HG02610 (cell line): ENCODE measurements at regions not wholly inside any gene's neighbourhood (a gene's known extent, or its start where the extent isn't known, plus 50 kb on each side); places are given as distances from the start of the nearest gene placed in this dataset.
"Not testable (repeated sequence)": the region's sequence is repeated elsewhere in the genome, so short reads cannot be mapped to it uniquely, and the experiment has no call there.

Experiments
- ATAC-seq: cut with Tn5 transposase; IDR thresholded peaks from one replicate; pipeline ENCODE4 v1.9.1; 2021; ENCODE audit warnings: mild to moderate bottlenecking, moderate library complexity; ENCODE audit not compliant: unreplicated experiment

DNA sequence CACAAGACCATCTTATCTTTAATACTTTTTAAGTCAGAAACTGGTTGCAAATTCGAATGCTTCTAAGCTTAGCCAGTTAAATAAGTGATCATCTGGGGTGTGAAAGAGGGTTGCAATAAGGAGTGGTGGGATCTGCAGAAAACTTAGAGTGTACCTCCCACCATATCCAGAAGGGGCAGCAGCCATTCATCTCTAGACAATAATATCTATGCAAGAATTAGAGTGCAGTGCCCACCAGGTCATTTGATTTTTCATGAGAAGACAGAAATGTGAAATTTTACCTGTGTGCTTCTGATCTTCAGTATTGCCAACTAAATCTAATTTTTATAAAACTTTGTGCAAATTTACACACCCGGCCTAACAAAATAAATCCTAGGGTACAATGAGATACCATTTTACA lies 127.2 kb upstream of the SP4 start:
- ATAC-seq = no peak

DNA sequence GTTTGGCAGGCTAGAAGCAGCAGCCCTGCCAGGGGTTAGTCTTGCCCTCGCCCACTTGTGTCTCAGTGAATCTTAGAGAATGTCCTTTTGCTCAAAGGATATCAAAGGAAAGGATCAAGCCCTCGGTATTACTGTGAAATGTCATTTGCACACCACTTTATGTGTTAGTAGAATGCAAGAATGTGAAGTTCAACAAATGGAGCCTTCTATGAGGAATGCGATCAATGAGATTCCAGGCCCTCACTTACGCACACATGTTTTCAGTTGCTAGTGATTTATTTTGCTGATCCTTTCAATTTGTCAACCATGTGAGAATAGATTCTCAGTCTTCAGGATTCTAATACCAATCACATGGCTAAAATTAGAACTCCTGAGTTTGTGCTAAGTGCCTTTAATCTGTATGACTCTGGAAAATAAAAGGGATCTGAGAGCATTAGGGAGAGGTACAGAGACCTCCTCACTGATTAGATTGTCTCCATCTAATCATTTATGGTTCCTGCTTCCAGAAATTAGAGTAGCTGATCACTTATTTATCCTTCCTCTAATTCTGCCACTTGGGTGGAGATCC lies 123.0 kb upstream of the SP4 start:
- no peak for ATAC-seq

DNA sequence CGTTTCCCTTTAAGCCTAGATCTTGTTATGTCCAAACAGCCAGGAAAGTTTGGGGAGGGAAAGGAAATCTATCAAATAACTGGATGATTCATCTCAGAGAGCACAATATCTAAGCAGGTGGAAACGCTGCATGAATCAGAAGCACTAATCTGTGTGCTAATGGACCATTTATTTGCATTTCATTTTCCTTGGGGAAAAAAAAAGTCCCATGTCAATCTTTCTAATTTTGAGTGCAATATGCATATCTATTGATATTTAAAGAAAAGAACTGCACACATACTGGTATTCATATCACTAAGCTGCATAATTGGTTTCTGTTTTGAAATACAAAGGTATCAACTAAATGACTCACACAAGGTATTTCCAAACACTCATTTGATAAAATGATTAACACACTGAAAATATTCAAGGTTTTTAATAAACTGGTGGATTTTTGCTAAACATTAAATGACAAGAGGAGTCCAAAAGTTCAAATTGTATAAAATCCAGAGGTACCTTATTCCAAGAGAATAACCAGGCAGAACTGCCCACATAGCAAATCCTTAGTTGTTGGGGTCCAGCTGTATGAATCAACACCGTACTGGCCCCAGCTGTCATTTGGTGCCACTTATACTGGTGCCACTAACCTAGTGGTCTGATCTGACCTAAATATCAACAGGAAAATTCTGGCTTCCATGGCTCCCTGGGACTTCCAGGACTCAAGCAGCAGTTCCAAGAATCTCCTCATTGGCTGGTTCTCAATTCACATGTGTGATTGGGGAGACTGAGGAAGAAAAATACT lies 122.2 kb upstream of the SP4 start:
- peak; percentile 76 for ATAC-seq

DNA sequence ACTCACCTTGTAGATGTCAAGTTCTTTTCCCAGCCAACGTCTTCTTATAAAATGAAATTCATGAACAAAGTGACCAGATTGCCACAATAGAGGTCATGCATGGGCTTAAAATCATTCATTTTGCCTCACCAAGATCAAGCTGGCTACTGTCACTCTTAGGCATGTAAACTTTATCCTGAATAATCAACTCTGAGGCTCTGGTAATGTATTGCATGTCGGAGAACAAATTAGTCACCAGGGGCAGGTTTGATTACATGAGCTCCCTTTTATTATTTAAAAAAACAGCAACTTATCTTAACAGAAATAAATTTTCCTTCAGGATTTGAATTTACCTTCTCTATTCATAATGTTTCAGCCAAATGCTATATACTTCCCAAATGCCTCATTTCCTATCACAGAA lies 112.9 kb upstream of the SP4 start:
- no peak for ATAC-seq

DNA sequence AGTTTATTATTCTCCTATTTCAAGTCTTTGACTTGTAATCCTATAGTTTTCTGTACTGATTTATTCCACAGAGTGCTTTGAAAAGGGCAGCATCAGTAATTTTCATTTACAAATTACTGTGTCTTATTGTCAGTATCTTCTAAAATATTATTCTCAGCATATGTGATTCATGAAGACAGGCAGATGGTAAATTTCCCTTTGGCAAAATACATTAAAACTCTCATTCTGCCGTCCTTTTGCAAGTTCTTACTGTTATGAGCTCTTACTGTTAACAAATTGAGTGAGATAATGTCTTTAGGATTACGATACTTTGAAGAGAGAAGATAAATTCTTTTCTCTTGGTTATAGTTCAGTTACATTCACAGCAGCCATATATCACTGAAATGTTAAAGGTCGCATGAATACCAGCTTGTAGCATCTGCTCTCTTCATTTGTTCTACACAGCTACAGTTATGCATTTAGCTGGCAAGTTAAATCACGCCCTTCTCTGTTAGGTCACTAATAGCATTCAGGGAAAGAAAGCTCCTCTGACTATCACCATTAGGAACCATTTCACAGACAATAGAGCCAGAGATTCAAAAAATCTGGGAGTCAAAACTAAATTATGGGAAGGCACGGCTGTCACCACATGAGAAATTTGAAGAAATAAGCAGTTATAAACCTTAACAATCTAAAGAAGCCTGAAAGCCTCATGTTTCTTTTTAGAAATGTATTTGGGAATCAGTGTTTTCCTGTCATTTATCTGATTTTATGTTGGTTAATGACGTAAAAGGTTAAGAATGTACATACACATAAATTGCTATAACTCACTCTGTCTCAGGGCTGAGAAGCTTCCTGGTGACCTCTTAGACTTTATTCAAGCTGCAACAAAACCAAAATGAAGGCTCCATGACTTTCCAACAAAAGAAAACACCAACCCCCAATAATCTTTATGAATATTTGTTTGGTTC lies 109.6 kb upstream of the SP4 start:
- ATAC-seq = no peak

DNA sequence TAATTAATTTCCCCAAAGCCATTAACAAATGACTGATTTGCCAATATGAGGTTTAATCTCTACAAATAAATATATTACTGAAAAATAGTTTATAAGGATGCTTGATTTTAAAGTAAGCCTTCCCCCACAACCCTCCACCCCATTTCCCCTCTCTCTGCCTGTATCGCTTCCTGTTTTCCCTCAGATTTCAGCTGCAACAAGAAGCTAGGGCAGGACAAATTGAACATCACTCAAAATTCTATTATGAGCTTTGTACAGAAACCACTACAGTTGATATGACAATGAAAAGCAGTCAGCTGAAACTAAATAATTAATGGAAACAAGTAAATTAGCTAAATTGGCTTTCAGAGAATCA lies 109.0 kb upstream of the SP4 start:
- ATAC-seq = no peak

DNA sequence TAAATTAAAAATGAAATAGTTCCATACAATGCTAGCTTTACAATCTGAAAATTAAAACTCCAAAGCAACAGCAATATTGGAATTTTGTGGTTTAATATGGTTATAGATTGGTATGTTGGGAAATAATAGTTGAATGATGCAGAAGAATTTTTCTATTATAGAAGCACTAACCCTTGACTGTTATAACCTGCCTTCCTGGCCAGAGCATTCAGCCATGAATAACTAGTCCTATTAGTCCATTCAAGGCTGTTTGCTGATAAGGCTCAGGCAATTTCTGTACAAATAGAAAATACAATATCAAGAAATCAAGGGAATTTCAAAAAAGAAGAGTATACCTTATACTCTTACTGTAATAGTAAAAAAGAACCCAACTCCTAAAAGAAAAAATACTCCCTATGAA lies 101.6 kb upstream of the SP4 start:
- no peak for ATAC-seq

DNA sequence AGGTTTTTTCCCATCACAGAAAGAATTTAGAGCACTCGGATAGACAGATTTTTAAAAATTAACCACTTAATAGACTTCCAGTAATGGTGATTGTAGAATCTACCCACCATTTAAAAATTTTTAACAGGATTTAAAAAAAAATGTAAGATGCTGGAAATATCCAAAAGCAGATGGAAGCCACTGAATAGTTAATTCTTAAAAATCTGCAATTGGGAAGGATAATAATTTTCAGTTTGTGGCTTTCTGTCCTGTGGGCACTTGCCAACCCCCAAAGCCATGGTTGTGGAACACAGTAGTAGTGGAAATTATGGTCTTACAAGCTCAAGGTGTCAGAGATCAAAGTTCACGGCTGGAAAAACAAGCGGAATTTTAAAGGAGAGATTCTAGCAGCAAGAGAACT lies 101.0 kb upstream of the SP4 start:
- no peak for ATAC-seq

DNA sequence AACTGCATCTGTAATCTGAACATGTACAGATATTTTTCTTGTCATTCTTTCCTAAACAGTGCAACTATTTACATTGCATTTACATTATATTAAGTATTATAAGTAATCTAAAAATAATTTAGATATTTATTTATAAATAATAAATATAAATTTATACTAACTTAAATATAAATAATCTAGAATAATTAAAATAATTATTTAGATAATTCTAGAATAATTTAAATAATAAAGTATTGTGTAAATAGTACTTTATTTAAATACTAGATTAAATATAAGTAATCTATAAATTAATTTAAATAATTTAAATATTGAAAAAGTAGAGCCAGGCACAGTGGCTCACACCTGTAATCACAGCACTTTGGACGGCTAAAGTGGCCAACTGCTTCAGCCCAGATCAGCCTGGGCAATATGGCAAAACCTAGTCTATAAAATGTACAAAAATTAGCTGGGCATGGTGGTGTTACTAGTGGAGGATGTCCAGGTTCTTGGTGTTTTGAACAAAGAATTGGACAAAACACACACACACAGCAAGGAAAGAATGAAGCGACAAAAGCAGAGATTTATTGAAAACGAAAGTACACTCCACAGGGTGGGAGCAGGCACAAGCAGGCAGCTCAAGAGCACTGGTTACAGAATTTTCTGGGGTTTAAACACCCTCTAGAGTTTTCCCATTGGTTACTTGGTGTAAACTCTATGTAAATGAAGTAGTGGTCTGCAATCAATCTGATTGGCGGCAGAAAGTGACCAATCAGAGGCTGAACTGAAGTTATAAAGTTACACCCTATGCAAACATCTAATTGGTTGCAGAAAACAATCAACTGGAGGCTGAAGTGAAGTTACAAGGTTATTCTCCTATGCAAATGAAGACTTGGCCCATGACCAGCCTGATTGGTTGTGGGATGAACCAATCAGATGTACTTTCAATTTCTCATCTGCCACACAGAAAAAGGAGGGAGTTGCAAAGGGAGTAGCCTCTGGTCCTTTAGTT lies 100.2 kb upstream of the SP4 start:
- ATAC-seq = no peak

DNA sequence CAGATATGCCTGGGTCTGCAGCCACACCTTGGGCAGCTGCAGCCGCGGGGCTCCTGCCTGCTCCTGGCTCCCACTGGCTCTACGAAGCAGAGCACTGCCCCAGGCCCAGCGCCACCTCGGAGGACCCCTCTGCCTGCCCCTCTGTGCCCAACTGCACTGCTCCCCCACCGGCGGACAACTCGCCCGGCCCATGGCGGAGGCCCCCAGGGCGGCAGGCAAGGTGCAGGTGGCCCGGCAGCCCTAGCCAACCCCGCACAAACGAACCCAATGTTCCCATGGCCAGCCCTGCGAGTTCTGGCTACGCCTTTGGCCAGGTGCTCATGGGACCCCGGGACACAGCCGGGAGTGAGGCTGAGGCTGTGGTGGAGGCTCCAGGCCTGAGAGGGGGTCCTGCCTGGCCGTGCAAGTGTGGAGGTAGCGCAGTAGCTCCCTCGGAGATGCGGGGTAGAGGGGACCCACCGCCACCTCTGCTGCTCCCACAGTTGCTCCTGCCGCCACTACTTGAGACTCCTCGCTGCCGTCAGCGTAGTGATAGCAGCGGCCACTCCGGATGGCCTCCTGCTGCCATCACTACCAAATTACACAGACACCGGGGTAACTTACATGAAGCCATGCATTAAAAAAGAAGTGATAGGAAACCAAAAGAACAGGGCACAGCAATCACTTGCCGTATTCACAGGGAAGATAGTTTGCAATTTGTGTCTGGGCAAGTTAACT lies 97.3 kb upstream of the SP4 start:
- ATAC-seq = no peak

DNA sequence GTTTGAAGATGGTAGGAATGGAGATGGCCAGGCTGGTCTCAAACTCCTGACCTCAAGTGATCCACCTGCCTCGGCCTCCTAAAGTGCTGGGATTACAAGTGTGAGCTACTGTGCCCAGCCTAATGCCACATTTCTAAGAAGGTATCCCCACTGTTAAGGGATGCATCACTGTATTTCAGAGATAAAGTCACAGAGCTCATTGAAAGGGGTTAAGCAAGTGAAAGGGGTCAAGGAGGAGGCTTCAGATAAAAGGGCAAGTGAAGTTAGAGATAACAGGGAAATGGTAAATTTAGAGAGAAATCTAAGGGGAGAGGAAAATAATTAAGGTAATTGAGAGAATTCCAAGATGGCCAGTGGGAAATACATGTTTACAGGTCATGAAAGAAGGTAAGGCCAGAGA lies 93.0 kb upstream of the SP4 start:
- no peak for ATAC-seq

DNA sequence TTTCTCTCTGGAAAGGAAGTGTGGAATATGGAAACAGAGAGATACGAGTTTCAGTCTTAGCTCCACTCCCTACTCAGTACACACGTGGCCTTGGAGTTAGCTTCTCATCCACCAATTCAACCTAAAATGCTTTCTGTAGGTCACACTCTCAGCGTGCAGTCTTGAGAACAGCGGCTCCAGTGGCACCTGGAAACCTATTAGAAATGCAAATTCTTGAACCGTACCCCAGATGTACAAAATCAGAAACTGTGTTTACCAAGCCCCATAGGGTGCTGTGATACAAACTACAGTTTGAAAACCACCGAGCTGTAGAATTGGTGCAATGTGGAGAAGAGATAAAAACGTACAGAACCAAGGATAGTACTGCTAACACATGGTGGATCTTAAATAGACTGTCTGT lies 91.1 kb upstream of the SP4 start:
- ATAC-seq = no peak

DNA sequence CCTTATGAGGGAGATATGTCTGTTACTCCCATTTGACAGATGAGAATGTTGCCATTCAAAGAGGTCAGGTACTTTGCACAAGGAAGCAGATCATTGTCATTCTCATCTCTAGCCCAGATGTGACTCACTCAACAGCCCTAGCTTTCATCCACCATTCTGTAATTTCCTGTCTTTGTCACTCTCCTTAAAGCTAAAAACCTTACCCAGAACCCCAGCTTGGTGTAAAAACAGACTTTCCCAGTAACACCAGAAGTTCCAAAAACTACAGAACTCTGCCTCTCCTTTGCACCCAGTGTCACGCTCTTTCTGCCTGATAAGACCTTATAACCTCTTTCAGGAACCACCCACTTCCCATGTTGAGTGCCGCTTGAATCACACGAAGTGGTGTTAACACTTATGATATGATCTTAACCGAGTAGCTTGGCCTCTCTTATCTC lies 89.1 kb upstream of the SP4 start:
- ATAC-seq = peak; percentile 53

DNA sequence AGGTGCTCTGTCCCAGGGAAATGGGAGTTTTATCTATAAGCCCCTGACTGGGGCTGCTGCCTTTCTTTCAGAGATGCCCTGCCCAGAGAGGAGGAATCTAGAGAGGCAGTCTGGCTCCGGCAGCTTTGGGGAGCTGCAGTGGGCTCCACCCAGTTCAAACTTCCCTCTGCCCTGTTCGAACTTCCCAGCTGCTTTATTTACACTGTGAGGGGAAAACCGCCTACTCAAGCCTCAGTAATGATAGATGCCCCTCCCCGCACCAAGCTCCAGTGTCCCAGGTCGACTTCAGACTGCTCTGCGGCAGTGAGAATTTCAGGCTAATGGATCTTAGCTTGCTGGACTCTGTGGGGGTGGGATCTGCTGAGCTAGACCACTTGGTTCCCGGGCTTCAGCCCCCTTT lies 83.0 kb upstream of the SP4 start:
- ATAC-seq = not testable (repeated sequence)

DNA sequence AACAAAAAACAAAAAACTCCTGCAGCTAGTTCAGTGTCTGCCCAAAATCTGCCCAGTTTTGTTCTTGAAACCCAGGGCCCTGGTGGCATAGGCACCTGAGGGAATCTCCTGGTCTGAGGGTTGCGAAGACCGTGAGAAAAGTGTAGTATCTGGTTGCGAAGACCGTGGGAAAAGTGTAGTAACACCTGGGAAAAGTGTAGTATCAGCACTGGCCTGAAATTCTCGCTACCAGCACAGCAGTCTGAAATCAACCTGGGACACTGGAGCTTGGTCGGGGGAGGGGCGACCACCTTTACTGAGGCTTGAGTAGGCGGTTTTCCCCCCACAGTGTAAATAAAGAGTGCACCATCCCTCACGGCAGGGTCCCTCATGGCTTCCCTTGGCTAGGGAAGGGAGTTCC lies 82.5 kb upstream of the SP4 start:
- ATAC-seq = no peak

DNA sequence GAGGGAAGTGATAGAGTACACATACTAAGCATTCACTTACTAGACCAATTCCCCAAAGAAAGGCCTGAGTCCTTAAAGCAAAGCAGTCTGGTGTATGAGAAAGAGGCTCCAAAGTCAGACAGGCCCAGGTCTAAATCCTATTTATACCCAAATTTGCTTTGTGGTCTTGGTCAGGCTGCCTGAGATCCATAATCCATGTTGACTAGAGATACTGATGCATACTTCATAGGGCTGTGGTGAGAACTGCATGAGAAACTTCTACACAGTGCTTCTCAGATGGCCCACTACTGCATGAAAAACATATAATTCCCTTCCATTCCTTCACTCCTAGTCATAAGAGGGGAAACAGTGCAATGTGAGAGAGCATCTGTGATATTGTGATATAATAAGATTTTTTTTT lies 81.6 kb upstream of the SP4 start:
- ATAC-seq = no peak

DNA sequence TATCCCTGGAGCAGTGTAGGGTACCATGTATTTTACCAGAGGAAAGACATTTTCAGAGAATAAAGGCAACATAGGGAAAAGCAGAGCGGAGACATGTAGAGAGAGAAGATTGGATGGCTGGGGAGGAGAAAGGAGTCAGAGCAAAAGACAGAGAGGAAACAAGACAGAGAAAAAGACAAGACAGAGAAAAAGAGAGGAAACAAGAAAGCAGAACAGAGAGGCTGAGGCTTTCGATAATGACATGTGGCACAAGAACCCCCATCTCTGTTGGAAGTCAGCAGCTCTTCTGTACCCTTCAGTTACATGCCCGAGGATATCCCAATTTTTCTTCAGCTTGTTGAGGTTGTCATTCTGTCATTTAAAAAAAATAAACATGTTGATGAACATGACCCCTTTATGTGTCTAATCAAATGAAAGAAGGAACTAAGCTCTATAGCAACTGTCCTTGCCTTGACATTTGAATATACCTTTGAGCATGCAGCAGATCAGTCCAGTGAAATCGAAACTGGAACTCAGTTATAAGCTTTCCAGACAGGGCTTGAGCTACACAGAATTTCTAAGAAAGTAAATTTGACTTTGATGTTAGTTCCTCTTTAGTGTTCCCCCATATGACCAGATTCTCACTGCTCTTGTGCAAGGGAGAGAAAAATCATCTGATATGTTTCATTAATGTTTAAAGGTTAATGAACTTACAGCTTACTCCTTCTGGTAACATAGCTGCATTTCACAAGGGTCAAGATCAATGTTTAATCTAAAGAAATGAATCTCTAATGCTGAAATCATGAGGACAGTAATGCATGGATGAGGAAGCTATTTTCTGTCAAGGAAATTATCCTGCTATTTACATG lies 75.1 kb upstream of the SP4 start:
- peak; percentile 91 for ATAC-seq

DNA sequence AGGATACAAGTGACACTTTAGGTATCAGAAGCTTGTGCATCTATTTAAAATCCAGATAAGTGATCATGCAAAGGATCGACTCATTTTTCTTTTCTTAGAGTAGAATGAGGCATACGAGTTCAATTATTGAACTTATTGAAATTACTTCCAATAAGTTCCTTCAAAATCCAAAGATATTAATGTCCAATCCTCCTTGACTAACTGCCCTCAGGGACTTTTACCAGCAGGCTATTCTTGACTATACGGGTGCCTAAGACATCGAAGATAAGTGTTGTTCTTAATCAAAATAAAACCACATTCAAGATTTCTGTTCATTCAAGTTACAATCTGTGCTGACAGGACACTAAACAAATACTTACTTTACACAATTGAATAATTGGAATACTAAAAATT lies 74.5 kb upstream of the SP4 start:
- no peak for ATAC-seq

DNA sequence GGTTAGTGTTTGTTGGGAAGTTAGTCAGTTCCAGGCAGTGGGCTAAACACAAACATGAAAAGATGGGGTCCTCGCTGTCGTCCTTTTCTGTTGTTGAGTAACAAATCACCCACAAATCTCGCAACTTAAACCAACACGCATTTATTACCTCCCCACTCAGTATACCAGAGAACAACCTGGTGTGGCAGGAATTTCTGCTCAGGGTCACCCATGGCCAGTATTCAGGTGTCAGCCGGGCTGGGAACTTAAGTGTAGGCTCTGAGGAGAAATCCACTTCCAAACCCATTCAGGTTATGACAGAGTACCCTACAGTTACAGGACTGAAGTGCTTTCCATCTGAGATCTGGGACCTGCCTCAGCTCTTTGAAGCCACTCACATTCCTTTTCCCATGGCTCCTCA lies 73.6 kb upstream of the SP4 start:
- ATAC-seq = no peak
